ENCODE measurements at regions not wholly inside any gene's neighbourhood (a gene's known extent, or its start where the extent isn't known, plus 50 kb on each side); places are given as distances from the start of the nearest gene placed in this dataset.

DNA sequence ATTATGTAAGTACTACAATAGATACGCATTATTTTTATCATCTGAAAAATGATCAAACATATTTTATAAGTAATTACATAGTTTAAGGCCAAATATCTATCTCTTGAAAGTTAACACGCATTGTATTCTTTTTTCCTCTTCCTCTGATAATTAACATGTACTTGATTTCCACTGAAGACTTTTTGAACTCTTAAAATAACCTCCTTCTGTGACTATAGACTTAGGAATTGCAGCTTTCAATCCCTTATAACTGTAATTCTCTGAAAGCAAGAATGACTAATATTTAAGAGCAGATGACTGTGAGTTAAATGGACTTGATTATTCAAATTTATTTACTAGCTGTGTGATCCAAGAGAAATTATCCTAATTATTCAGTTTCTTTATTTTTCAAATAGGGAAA is 730.6 kb upstream of the NECTIN3 start (continued):
- TF ChIP-seq, protein P1, sequence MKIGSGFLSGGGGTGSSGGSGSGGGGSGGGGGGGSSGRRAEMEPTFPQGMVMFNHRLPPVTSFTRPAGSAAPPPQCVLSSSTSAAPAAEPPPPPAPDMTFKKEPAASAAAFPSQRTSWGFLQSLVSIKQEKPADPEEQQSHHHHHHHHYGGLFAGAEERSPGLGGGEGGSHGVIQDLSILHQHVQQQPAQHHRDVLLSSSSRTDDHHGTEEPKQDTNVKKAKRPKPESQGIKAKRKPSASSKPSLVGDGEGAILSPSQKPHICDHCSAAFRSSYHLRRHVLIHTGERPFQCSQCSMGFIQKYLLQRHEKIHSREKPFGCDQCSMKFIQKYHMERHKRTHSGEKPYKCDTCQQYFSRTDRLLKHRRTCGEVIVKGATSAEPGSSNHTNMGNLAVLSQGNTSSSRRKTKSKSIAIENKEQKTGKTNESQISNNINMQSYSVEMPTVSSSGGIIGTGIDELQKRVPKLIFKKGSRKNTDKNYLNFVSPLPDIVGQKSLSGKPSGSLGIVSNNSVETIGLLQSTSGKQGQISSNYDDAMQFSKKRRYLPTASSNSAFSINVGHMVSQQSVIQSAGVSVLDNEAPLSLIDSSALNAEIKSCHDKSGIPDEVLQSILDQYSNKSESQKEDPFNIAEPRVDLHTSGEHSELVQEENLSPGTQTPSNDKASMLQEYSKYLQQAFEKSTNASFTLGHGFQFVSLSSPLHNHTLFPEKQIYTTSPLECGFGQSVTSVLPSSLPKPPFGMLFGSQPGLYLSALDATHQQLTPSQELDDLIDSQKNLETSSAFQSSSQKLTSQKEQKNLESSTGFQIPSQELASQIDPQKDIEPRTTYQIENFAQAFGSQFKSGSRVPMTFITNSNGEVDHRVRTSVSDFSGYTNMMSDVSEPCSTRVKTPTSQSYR (CRISPR knock-in tag; IDR thresholded peaks at IDR 0.05): no peak
- TF ChIP-seq, protein P2, sequence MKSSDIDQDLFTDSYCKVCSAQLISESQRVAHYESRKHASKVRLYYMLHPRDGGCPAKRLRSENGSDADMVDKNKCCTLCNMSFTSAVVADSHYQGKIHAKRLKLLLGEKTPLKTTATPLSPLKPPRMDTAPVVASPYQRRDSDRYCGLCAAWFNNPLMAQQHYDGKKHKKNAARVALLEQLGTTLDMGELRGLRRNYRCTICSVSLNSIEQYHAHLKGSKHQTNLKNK (CRISPR knock-in tag; IDR thresholded peaks at IDR 0.05): no peak
- no peak for TF ChIP-seq ESRRA (CRISPR knock-in tag; IDR thresholded peaks at IDR 0.05; ENCODE audit: borderline replicate concordance)
- TF ChIP-seq, protein P3, sequence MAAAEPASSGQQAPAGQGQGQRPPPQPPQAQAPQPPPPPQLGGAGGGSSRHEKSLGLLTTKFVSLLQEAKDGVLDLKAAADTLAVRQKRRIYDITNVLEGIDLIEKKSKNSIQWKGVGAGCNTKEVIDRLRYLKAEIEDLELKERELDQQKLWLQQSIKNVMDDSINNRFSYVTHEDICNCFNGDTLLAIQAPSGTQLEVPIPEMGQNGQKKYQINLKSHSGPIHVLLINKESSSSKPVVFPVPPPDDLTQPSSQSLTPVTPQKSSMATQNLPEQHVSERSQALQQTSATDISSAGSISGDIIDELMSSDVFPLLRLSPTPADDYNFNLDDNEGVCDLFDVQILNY (CRISPR knock-in tag; IDR thresholded peaks at IDR 0.05): no peak
- no peak for TF ChIP-seq ZNF138 (CRISPR knock-in tag; conservative IDR thresholded peaks at IDR 0.05)
- TF ChIP-seq ZNF416 (CRISPR knock-in tag; IDR thresholded peaks at IDR 0.05): no peak

DNA sequence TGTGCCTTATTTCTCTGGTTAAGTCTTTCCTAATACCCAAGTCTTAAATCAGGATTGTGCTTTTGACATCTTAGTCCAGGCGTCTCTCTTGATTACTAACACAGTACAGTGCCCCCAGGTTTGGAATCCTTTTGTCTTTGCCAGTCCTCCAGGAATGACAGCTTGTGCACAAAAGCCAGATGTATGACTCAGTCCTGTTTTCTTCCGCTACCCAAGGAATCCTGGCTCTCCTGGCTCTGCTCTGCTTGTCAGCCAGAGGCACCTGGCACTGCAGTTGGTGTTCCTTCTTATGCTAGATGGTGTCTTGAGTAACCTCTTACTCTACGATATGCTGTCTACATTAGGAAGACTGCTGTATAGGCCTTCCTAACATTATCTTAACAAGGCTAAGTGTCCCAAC is 728.2 kb upstream of the NECTIN3 start:
- ATAC-seq (no peak), DNase-seq (ENCODE audit: low spot score) (no peak)
- H3K4me3 Mint-ChIP-seq: no peak overlapping the region
- POLR2A ChIA-PET: no interaction called here
- H3K27me3 Mint-ChIP-seq (ENCODE audit: low read depth): no peaks in the 10 kb centered on the region
- H3K4me1 Mint-ChIP-seq: no peaks in the 10 kb centered on the region
- CTCF ChIA-PET: no interaction called here
- H3K9me3 Mint-ChIP-seq: peaks cover 3% of the 10 kb centered on the region; the same call in 1 of the 2 replicates
- no peak overlapping the region for H3K27ac Mint-ChIP-seq
- no peaks in the 10 kb centered on the region for H3K36me3 Mint-ChIP-seq
- TF ChIP-seq FOXP1 (CRISPR knock-in tag; IDR thresholded peaks at IDR 0.05; ENCODE audit: borderline replicate concordance): no peak
- TF ChIP-seq ZNF232 (CRISPR knock-in tag; IDR thresholded peaks at IDR 0.05): no peak
- TF ChIP-seq, protein P4, sequence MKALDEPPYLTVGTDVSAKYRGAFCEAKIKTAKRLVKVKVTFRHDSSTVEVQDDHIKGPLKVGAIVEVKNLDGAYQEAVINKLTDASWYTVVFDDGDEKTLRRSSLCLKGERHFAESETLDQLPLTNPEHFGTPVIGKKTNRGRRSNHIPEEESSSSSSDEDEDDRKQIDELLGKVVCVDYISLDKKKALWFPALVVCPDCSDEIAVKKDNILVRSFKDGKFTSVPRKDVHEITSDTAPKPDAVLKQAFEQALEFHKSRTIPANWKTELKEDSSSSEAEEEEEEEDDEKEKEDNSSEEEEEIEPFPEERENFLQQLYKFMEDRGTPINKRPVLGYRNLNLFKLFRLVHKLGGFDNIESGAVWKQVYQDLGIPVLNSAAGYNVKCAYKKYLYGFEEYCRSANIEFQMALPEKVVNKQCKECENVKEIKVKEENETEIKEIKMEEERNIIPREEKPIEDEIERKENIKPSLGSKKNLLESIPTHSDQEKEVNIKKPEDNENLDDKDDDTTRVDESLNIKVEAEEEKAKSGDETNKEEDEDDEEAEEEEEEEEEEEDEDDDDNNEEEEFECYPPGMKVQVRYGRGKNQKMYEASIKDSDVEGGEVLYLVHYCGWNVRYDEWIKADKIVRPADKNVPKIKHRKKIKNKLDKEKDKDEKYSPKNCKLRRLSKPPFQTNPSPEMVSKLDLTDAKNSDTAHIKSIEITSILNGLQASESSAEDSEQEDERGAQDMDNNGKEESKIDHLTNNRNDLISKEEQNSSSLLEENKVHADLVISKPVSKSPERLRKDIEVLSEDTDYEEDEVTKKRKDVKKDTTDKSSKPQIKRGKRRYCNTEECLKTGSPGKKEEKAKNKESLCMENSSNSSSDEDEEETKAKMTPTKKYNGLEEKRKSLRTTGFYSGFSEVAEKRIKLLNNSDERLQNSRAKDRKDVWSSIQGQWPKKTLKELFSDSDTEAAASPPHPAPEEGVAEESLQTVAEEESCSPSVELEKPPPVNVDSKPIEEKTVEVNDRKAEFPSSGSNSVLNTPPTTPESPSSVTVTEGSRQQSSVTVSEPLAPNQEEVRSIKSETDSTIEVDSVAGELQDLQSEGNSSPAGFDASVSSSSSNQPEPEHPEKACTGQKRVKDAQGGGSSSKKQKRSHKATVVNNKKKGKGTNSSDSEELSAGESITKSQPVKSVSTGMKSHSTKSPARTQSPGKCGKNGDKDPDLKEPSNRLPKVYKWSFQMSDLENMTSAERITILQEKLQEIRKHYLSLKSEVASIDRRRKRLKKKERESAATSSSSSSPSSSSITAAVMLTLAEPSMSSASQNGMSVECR (CRISPR knock-in tag; IDR thresholded peaks at IDR 0.05; ENCODE audit: borderline replicate concordance): no peak

DNA sequence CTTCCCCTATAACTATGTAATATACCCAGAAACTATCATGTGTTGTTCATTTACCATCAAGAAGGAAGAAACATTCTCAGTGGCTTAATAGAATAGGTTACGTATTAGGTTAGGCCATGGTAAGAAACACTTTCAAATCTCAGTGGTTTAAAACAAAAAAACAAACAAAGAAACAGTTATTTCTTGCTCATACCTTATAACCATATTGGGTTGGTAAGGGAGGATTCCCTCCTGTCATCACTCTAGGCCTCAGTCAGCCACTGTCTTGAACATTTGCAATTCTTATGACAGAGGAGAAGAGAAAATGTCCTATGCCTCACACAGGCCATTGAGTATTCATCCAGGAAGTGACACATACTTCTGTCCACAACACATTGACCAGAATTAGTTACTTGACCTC is 727.7 kb upstream of the NECTIN3 start:
- Mint-ChIP-seq H3K27me3 (ENCODE audit: low read depth) (no peaks in the 10 kb centered on the region), H3K27ac (no peak overlapping the region), H3K36me3 (no peaks in the 10 kb centered on the region), H3K4me3 (no peak overlapping the region), H3K4me1 (no peaks in the 10 kb centered on the region), H3K9me3 (0 out of 2 replicates have a peak, but pooled peaks cover 3% of the 10 kb centered on the region)
- POLR2A ChIA-PET: no interaction called here
- DNase-seq (ENCODE audit: low spot score) (no peak), ATAC-seq (no peak)
- CTCF ChIA-PET: no interaction called here
- TF ChIP-seq OVOL2 (CRISPR knock-in tag; IDR thresholded peaks at IDR 0.05; ENCODE audit: borderline replicate concordance) (no peak), ZNF219 (CRISPR knock-in tag; IDR thresholded peaks at IDR 0.05; ENCODE audit: borderline replicate concordance) (no peak), ATF1 (CRISPR knock-in tag; IDR thresholded peaks at IDR 0.05) (no peak), TEAD4 (CRISPR knock-in tag; IDR thresholded peaks at IDR 0.05) (no peak), FOXJ3 (CRISPR knock-in tag; IDR thresholded peaks at IDR 0.05; ENCODE audit: borderline replicate concordance) (no peak), FOXP1 (CRISPR knock-in tag; IDR thresholded peaks at IDR 0.05; ENCODE audit: borderline replicate concordance) (no peak), ZNF263 (CRISPR knock-in tag; IDR thresholded peaks at IDR 0.05; ENCODE audit: low read depth) (no peak), CREB1 (CRISPR knock-in tag; IDR thresholded peaks at IDR 0.05) (no peak), ESRRA (CRISPR knock-in tag; IDR thresholded peaks at IDR 0.05; ENCODE audit: borderline replicate concordance) (no peak), TEAD1 (CRISPR knock-in tag; IDR thresholded peaks at IDR 0.05) (no peak), ELF4 (CRISPR knock-in tag; IDR thresholded peaks at IDR 0.05; ENCODE audit: low read depth) (no peak)
- TF ChIP-seq, protein P5, sequence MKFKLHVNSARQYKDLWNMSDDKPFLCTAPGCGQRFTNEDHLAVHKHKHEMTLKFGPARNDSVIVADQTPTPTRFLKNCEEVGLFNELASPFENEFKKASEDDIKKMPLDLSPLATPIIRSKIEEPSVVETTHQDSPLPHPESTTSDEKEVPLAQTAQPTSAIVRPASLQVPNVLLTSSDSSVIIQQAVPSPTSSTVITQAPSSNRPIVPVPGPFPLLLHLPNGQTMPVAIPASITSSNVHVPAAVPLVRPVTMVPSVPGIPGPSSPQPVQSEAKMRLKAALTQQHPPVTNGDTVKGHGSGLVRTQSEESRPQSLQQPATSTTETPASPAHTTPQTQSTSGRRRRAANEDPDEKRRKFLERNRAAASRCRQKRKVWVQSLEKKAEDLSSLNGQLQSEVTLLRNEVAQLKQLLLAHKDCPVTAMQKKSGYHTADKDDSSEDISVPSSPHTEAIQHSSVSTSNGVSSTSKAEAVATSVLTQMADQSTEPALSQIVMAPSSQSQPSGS (CRISPR knock-in tag; IDR thresholded peaks at IDR 0.05; ENCODE audit: borderline replicate concordance, low read depth): no peak
- TF ChIP-seq, protein P6, sequence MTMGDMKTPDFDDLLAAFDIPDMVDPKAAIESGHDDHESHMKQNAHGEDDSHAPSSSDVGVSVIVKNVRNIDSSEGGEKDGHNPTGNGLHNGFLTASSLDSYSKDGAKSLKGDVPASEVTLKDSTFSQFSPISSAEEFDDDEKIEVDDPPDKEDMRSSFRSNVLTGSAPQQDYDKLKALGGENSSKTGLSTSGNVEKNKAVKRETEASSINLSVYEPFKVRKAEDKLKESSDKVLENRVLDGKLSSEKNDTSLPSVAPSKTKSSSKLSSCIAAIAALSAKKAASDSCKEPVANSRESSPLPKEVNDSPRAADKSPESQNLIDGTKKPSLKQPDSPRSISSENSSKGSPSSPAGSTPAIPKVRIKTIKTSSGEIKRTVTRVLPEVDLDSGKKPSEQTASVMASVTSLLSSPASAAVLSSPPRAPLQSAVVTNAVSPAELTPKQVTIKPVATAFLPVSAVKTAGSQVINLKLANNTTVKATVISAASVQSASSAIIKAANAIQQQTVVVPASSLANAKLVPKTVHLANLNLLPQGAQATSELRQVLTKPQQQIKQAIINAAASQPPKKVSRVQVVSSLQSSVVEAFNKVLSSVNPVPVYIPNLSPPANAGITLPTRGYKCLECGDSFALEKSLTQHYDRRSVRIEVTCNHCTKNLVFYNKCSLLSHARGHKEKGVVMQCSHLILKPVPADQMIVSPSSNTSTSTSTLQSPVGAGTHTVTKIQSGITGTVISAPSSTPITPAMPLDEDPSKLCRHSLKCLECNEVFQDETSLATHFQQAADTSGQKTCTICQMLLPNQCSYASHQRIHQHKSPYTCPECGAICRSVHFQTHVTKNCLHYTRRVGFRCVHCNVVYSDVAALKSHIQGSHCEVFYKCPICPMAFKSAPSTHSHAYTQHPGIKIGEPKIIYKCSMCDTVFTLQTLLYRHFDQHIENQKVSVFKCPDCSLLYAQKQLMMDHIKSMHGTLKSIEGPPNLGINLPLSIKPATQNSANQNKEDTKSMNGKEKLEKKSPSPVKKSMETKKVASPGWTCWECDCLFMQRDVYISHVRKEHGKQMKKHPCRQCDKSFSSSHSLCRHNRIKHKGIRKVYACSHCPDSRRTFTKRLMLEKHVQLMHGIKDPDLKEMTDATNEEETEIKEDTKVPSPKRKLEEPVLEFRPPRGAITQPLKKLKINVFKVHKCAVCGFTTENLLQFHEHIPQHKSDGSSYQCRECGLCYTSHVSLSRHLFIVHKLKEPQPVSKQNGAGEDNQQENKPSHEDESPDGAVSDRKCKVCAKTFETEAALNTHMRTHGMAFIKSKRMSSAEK (CRISPR knock-in tag; IDR thresholded peaks at IDR 0.05; ENCODE audit: borderline replicate concordance): no peak

Data from WTC11 (cell line).